ENCODE measurements at regions not wholly inside any gene's neighbourhood (a gene's known extent, or its start where the extent isn't known, plus 50 kb on each side); places are given as distances from the start of the nearest gene placed in this dataset.

GRCh38 chr2:174681099-174682006 lies 82.9 kb downstream of the CHRNA1 start:
- peaks cover 24% of the 10 kb centered on the region for H3K79me1 ChIP-seq (replicated peaks; ENCODE audit: low read length, poor library complexity, severe bottlenecking)
- no peak overlapping the region for H2BK5ac ChIP-seq (ENCODE audit: low read depth, low read length, poor library complexity, severe bottlenecking)
- peak; percentile 46 for DNase-seq
- no peak overlapping the region for H2BK12ac ChIP-seq (ENCODE audit: low read length in 2 of 2)
- H3K14ac ChIP-seq (ENCODE audit: low read length in 2 of 2): peak overlapping the region in 1 of 2 experiments; percentile 42
- H3K4me1 ChIP-seq (ENCODE audit: control insufficient read depth, insufficient read depth, low read depth, low read length): peaks cover 7% of the 10 kb centered on the region
- peak overlapping the region; percentile 18 for H4K91ac ChIP-seq (ENCODE audit: low read length)
- H3K18ac ChIP-seq (ENCODE audit: low read depth in 1 of 2, low read length in 2 of 2): no peak overlapping the region
- no peak overlapping the region for H2BK120ac ChIP-seq (ENCODE audit: low read depth, low read length)
- peak overlapping the region; percentile 92 for H3K9ac ChIP-seq (ENCODE audit: low read length)
- no peak overlapping the region for H3K23ac ChIP-seq (ENCODE audit: low read length in 2 of 2)
- 68% methylated on average over 16 of the region's 18 CpGs for WGBS
- no peak overlapping the region for H2AFZ ChIP-seq (ENCODE audit: low read depth, low read length)
- no peaks in the 10 kb centered on the region for H3K27me3 ChIP-seq (ENCODE audit: control insufficient read depth in 1 of 2, insufficient read depth in 1 of 2, low read length in 2 of 2)
- H3K9me3 ChIP-seq (ENCODE audit: control insufficient read depth, low read length): no peaks in the 10 kb centered on the region
- H4K8ac ChIP-seq (ENCODE audit: low read length): no peak overlapping the region
- H3K27ac ChIP-seq (ENCODE audit: low read length, poor library complexity, severe bottlenecking): no peak overlapping the region
- H3K4me3 ChIP-seq (ENCODE audit: insufficient read depth in 1 of 2, low read depth in 1 of 2, low read length in 2 of 2): peak overlapping the region; percentile 87 to 95
- H2BK15ac ChIP-seq (ENCODE audit: low read depth, poor library complexity, severe bottlenecking): no peak overlapping the region
- no peak overlapping the region for H2AK5ac ChIP-seq (ENCODE audit: low read length, severe bottlenecking)
- H3K36me3 ChIP-seq (ENCODE audit: control insufficient read depth in 1 of 2, insufficient read depth in 2 of 2, low read depth in 1 of 2, low read length in 2 of 2): peaks cover under 1 to 15% of the 10 kb centered on the region in 2 experiments
- peak overlapping the region; percentile 80 for H3K4me2 ChIP-seq (ENCODE audit: low read length, poor library complexity, severe bottlenecking)
- H3K4ac ChIP-seq (ENCODE audit: low read depth in 1 of 2, low read length in 2 of 2): peak overlapping the region in 1 of 2 experiments; percentile 6

GRCh38 chr2:174680221-174680620 lies 82.6 kb upstream of the WIPF1 start:
- no peak overlapping the region for H2AK5ac ChIP-seq (ENCODE audit: low read length, severe bottlenecking)
- no peak overlapping the region for H3K18ac ChIP-seq (ENCODE audit: low read depth in 1 of 2, low read length in 2 of 2)
- H3K79me1 ChIP-seq (replicated peaks; ENCODE audit: low read length, poor library complexity, severe bottlenecking): peaks cover 27% of the 10 kb centered on the region
- H3K9me3 ChIP-seq (ENCODE audit: control insufficient read depth, low read length): no peaks in the 10 kb centered on the region
- H2BK120ac ChIP-seq (ENCODE audit: low read depth, low read length): no peak overlapping the region
- WGBS: 79% methylated on average over 2 of the region's 2 CpGs
- H3K4me2 ChIP-seq (ENCODE audit: low read length, poor library complexity, severe bottlenecking): no peak overlapping the region
- no peak overlapping the region for H3K14ac ChIP-seq (ENCODE audit: low read length in 2 of 2)
- H3K27ac ChIP-seq (ENCODE audit: low read length, poor library complexity, severe bottlenecking): no peak overlapping the region
- peaks cover 3 to 20% of the 10 kb centered on the region in 2 experiments for H3K36me3 ChIP-seq (ENCODE audit: control insufficient read depth in 1 of 2, insufficient read depth in 2 of 2, low read depth in 1 of 2, low read length in 2 of 2)
- no peak overlapping the region for H3K9ac ChIP-seq (ENCODE audit: low read length)
- no peak overlapping the region for H2BK12ac ChIP-seq (ENCODE audit: low read length in 2 of 2)
- H2AFZ ChIP-seq (ENCODE audit: low read depth, low read length): no peak overlapping the region
- no peaks in the 10 kb centered on the region for H3K27me3 ChIP-seq (ENCODE audit: control insufficient read depth in 1 of 2, insufficient read depth in 1 of 2, low read length in 2 of 2)
- no peak for DNase-seq
- no peak overlapping the region for H3K4me3 ChIP-seq (ENCODE audit: insufficient read depth in 1 of 2, low read depth in 1 of 2, low read length in 2 of 2)
- H3K4ac ChIP-seq (ENCODE audit: low read depth in 1 of 2, low read length in 2 of 2): no peak overlapping the region
- no peak overlapping the region for H3K23ac ChIP-seq (ENCODE audit: low read length in 2 of 2)
- no peak overlapping the region for H4K8ac ChIP-seq (ENCODE audit: low read length)
- H2BK15ac ChIP-seq (ENCODE audit: low read depth, poor library complexity, severe bottlenecking): no peak overlapping the region
- peaks cover 7% of the 10 kb centered on the region for H3K4me1 ChIP-seq (ENCODE audit: control insufficient read depth, insufficient read depth, low read depth, low read length)
- H2BK5ac ChIP-seq (ENCODE audit: low read depth, low read length, poor library complexity, severe bottlenecking): no peak overlapping the region
- H4K91ac ChIP-seq (ENCODE audit: low read length): no peak overlapping the region

- Histone ChIP-seq H2AK5ac (ENCODE audit: low read length, severe bottlenecking) (no peak overlapping the region), H4K91ac (ENCODE audit: low read length) (no peak overlapping the region), H2BK12ac (ENCODE audit: low read length in 2 of 2) (no peak overlapping the region), H4K8ac (ENCODE audit: low read length) (no peak overlapping the region), H3K4me1 (ENCODE audit: control insufficient read depth, insufficient read depth, low read depth, low read length) (peaks cover 6% of the 10 kb centered on the region), H3K9me3 (ENCODE audit: control insufficient read depth, low read length) (no peaks in the 10 kb centered on the region), H2BK15ac (ENCODE audit: low read depth, poor library complexity, severe bottlenecking) (no peak overlapping the region), H3K18ac (ENCODE audit: low read depth in 1 of 2, low read length in 2 of 2) (no peak overlapping the region), H3K4ac (ENCODE audit: low read depth in 1 of 2, low read length in 2 of 2) (peak overlapping the region in 1 of 2 experiments; percentile 1), H3K27ac (ENCODE audit: low read length, poor library complexity, severe bottlenecking) (no peak overlapping the region), H3K4me3 (ENCODE audit: insufficient read depth in 1 of 2, low read depth in 1 of 2, low read length in 2 of 2) (no peak overlapping the region), H2BK5ac (ENCODE audit: low read depth, low read length, poor library complexity, severe bottlenecking) (no peak overlapping the region), H2AFZ (ENCODE audit: low read depth, low read length) (no peak overlapping the region), H3K23ac (ENCODE audit: low read length in 2 of 2) (no peak overlapping the region), H2BK120ac (ENCODE audit: low read depth, low read length) (no peak overlapping the region), H3K79me1 (replicated peaks; ENCODE audit: low read length, poor library complexity, severe bottlenecking) (peaks cover 27% of the 10 kb centered on the region), H3K4me2 (ENCODE audit: low read length, poor library complexity, severe bottlenecking) (no peak overlapping the region), H3K9ac (ENCODE audit: low read length) (peak overlapping the region; percentile 58), H3K14ac (ENCODE audit: low read length in 2 of 2) (no peak overlapping the region), H3K36me3 (ENCODE audit: control insufficient read depth in 1 of 2, insufficient read depth in 2 of 2, low read depth in 1 of 2, low read length in 2 of 2) (peaks cover 3 to 20% of the 10 kb centered on the region in 2 experiments), H3K27me3 (ENCODE audit: control insufficient read depth in 1 of 2, insufficient read depth in 1 of 2, low read length in 2 of 2) (no peaks in the 10 kb centered on the region)
- DNase-seq: no peak
- WGBS: 91% methylated on average over 2 of the region's 2 CpGs
Measured at GRCh38 chr2:174678395-174678794, 80.8 kb upstream of the WIPF1 start.

GRCh38 chr2:174675615-174676014 lies 78.0 kb upstream of the WIPF1 start:
- Histone ChIP-seq H3K14ac (ENCODE audit: low read length in 2 of 2) (no peak overlapping the region), H3K9ac (ENCODE audit: low read length) (no peak overlapping the region), H3K4ac (ENCODE audit: low read depth in 1 of 2, low read length in 2 of 2) (no peak overlapping the region), H3K27me3 (ENCODE audit: control insufficient read depth in 1 of 2, insufficient read depth in 1 of 2, low read length in 2 of 2) (no peaks in the 10 kb centered on the region), H3K23ac (ENCODE audit: low read length in 2 of 2) (no peak overlapping the region), H4K91ac (ENCODE audit: low read length) (no peak overlapping the region), H2BK12ac (ENCODE audit: low read length in 2 of 2) (no peak overlapping the region), H3K4me1 (ENCODE audit: control insufficient read depth, insufficient read depth, low read depth, low read length) (no peaks in the 10 kb centered on the region), H3K4me3 (ENCODE audit: insufficient read depth in 1 of 2, low read depth in 1 of 2, low read length in 2 of 2) (no peak overlapping the region), H3K18ac (ENCODE audit: low read depth in 1 of 2, low read length in 2 of 2) (no peak overlapping the region), H3K27ac (ENCODE audit: low read length, poor library complexity, severe bottlenecking) (no peak overlapping the region), H2BK5ac (ENCODE audit: low read depth, low read length, poor library complexity, severe bottlenecking) (no peak overlapping the region), H2BK15ac (ENCODE audit: low read depth, poor library complexity, severe bottlenecking) (no peak overlapping the region), H4K8ac (ENCODE audit: low read length) (no peak overlapping the region), H2AFZ (ENCODE audit: low read depth, low read length) (no peak overlapping the region), H2BK120ac (ENCODE audit: low read depth, low read length) (no peak overlapping the region), H3K79me1 (replicated peaks; ENCODE audit: low read length, poor library complexity, severe bottlenecking) (peaks cover 28% of the 10 kb centered on the region), H3K4me2 (ENCODE audit: low read length, poor library complexity, severe bottlenecking) (no peak overlapping the region), H3K9me3 (ENCODE audit: control insufficient read depth, low read length) (no peaks in the 10 kb centered on the region), H2AK5ac (ENCODE audit: low read length, severe bottlenecking) (no peak overlapping the region), H3K36me3 (ENCODE audit: control insufficient read depth in 1 of 2, insufficient read depth in 2 of 2, low read depth in 1 of 2, low read length in 2 of 2) (peaks cover 3 to 32% of the 10 kb centered on the region in 2 experiments)
- DNase-seq: no peak
- 100% methylated on average over 2 of the region's 5 CpGs for WGBS

Data from mesenchymal stem cell (in vitro differentiated cells and primary cell).